Thyroid gland (tissue), 4 donors: ENCODE measurements at regions not wholly inside any gene's neighbourhood (a gene's known extent, or its start where the extent isn't known, plus 50 kb on each side); places are given as distances from the start of the nearest gene placed in this dataset.

Experiments
- CTCF ChIP-seq, 6 experiments: fragments of 200-600 bp in 3 of 6; fragments of 450-650 bp in 3 of 6; sonication (generic) in 3 of 6; IDR thresholded peaks; one replicate each; pipeline ENCODE4 v1.5.1; 2016 to 2019; ENCODE audit warnings: antibody characterized with exemption in 6 of 6, mild to moderate bottlenecking in 2 of 6, inconsistent platforms in 1 of 6, moderate library complexity in 1 of 6
- POLR2A ChIP-seq, 2 donors: fragments of 450-650 bp; IDR thresholded peaks; one replicate each; pipeline ENCODE4 v1.6.1; 2017; ENCODE audit warnings: antibody characterized with exemption in 2 of 2, mild to moderate bottlenecking in 2 of 2, moderate library complexity in 1 of 2

- TF ChIP-seq POLR2A (IDR thresholded peaks at IDR 0.05): no peak
- no peak for TF ChIP-seq CTCF (IDR thresholded peaks at IDR 0.05)
These were observed 235.9 kb downstream of the KLF6 start for GRCh38 chr10:3549118-3549517.
